Islet precursor cell (in vitro differentiated cells): ENCODE measurements at regions not wholly inside any gene's neighbourhood (a gene's known extent, or its start where the extent isn't known, plus 50 kb on each side); places are given as distances from the start of the nearest gene placed in this dataset.

Experiments
- DNase-seq: peaks from one replicate; pipeline ENCODE4 v3.0.0-alpha.2; 2018

DNA sequence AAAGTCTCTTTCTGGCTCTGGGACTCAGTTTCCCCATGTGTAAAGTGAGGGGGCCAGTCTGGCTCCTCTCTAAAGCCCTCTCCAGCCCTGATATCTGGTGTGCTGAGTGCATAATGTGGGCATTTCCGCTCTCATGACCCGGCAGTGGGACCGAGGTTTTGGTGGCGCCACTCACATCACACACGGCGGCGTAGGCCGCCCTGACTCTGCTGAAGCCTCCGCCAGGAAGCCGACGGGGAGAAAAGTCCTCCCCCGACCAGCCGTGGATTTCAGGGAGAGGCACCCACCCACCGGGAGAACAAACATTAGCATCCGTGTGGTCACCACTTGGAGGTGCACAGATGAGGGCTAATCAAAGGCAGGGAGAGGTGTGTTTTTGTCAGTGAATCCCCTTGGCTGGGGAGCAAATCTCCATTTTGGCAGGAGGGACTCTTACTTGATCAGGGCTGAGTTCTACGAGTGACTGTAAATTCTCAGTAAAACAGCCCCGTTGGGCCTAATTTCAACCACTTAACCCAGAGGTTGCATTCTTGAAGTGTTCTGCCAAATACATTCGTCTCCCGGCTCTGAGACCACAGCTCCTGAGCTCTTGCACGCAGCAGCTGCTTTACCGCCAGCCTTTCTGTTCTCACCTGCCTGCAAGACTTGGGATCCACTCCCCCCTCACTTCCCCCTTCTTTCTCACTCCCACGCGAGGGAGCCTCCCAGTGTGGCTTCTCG, 118.2 kb downstream of the FOXD2 start:
- DNase-seq, result no peak

DNA sequence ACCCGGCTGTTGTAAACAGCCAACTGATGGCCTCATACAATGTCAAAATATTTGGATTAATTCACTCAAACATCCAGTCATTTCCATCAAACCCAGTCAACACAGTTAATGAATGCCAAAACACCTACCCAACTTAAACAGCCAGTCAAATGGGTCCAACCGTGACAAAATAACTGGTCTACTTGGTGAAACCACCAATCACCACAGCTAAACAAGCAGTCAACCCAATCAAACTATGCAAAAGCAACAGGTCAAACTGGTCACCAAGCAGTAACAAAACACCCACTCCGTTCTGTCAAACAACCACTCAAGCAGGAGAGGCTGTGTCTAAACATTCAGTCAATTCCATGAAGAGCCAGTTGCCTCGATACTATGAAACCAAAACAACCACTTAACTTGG, 119.2 kb downstream of the FOXD2 start:
- no peak for DNase-seq

GRCh38 chr1:47558601-47559593, 121.1 kb downstream of the FOXD2 start:
- DNase-seq, result no peak

DNA sequence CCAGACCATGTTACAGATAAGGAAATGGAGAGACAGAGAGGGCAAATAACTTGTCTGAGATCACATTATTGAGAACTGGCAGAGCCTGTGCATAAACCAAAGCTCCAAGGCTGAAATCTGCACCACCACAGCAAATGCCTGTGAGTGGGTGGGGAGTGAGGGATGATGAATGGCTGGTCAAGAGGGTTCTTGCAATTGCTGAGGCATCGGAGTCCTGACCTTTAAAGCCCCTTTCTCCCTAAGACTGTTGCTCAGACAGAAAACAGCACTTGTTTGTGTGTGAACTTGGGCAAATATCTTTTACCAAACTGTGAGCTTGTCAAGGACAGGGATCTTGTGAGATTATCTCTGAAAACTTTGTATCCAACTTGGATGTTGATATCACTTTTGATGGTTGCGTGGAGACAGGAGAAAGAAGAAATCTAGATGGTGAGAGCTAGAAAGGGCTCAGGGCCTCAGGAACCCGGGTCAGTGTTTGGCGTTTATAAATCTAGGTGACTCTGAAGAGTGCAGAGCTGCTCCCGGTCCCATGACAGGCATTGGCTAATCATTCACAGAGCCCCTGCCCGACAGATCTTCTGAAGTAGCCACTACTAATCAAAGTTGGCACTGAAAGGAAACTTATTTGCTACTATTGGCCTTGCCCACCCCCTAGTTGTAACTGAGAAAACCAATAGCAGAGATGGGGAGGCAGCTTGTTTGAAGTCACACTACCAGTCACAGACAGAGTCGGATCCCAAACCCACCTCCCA, 122.3 kb downstream of the FOXD2 start:
- DNase-seq, result no peak

GRCh38 chr1:47561523-47562007, 123.7 kb downstream of the FOXD2 start:
- peak; percentile 93 for DNase-seq

- DNase-seq, result no peak
Observed at GRCh38 chr1:47562147-47562546, 124.3 kb downstream of the FOXD2 start.

- no peak for DNase-seq
Observed at GRCh38 chr1:47562799-47563198, 125.0 kb downstream of the FOXD2 start.

- no peak for DNase-seq
Observed at GRCh38 chr1:47563201-47563600, 125.4 kb downstream of the FOXD2 start.

DNA sequence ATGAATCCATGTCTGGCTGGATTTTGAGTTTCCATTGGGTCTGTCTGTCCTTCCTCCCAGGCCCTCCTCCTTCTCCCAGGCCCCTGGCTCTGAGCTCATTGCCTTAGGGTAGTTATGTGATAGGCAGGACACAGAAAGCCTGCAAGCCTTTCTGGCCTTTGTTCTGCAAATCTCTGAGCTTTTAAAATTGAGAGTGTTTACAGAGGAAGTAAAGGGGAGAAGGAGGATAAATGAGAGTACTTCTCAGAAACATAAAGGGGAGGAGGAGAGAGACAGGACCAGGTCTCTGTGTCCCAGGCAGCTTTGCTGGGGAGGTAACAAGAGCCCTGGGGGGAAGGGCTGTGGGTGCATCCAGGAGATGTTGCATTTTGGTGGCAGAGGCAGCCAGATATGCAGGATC, 126.7 kb downstream of the FOXD2 start:
- DNase-seq, result peak; percentile 77

- DNase-seq, result no peak
Observed at GRCh38 chr1:47565092-47565491, 127.2 kb downstream of the FOXD2 start.

DNA sequence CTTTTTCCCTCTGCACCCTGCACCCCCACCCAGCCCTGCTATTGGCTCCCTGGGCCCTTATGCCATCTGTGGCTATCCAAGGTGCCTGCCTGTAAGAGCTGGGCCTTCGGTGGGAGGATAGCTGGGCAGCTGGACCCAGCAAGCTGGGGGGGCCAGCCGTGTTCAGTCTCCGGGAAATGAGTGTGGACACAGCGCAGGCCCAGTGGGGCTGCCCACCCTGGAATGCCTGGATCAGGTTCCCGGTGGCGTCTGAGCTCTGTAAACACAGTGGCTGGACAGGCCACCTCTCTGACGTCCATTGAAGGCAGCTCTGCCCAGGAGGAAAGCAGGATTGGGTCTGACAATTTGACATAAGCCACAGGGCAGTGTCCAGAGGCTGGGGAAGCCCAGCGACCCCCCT, 127.8 kb downstream of the FOXD2 start:
- DNase-seq, result no peak

GRCh38 chr1:47568763-47569162, 130.9 kb downstream of the FOXD2 start:
- no peak for DNase-seq

DNA sequence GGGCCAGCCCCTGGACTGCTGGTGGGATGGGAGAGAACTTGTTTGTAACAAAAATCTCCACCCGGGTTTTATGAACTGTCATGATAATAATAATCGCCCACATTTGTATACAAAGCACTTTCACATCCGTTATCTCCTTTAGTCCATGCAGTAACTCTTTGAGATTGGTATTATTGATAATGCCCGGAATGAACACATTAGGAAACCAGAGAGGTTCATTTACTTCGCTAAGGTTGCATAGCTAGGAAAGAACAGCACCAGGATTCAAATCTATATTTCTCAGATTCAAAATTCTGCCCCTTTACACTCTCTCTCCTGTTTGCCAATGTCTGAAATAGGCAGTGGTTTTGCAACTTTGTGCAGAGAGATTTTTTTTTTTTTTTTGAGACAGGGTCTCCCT, 131.4 kb downstream of the FOXD2 start:
- no peak for DNase-seq

GRCh38 chr1:47569681-47570470, 132.0 kb downstream of the FOXD2 start:
- peak; percentile 95 for DNase-seq

- DNase-seq, result no peak
Observed at GRCh38 chr1:47571161-47571560, 133.3 kb downstream of the FOXD2 start.

DNA sequence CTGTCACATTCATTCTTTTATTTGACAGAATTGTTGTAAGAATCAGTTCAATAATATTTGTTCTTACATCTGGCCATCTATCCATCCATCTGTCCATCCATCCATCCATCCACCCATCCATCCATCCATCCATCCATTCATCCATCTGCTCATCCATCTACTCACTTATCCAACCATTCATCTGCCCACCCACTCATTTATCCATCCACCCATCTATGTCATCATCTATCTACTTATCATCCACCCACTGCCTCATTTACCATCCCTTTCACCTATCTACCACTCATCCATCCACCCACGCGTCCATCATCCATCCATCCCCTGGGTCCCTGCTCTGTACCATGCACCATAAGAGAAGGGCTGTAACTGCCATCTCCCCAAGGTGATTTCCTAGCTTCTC, 134.1 kb downstream of the FOXD2 start:
- no peak for DNase-seq

GRCh38 chr1:47572731-47573430, 135.0 kb downstream of the FOXD2 start:
- no peak for DNase-seq

- no peak for DNase-seq
Observed at GRCh38 chr1:47574451-47575165, 136.8 kb downstream of the FOXD2 start.

GRCh38 chr1:47575855-47576757, 138.3 kb downstream of the FOXD2 start:
- peak; percentile 79 for DNase-seq

DNA sequence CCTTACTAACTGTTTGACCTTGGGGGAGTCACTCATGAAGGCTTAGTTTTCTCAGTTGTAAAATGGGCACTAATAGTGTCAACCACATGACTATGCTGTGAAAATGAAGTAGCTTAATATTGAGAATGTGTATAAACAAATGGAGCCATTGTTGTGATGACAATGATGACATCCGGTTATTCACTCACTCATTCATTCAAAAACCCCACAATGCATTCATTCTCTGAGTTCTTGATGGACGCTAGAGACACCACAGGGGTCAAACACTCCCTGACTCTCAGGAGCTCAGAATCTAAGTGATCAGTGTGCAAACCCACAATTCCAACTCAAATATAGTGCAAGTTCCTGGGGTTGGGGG, 138.9 kb downstream of the FOXD2 start:
- DNase-seq, result no peak
